MG63 (cell line): ENCODE measurements at regions not wholly inside any gene's neighbourhood (a gene's known extent, or its start where the extent isn't known, plus 50 kb on each side); places are given as distances from the start of the nearest gene placed in this dataset.

Experiments
- DNase-seq: peaks from one replicate; pipeline ENCODE4 v3.0.0-alpha.2; 2020
- H3K27me3 ChIP-seq: fragments of 250-450 bp; sonication (Bioruptor Pico); 2 replicates; pipeline ENCODE4 v1.5.1; 2020; ENCODE audit warnings: mild to moderate bottlenecking, moderate library complexity
- H3K36me3 ChIP-seq: fragments of 250-450 bp; sonication (Bioruptor Pico); 2 replicates; pipeline ENCODE4 v1.5.1; 2020; ENCODE audit warnings: mild to moderate bottlenecking, moderate library complexity
- H3K4me3 ChIP-seq: fragments of 250-450 bp; sonication (Bioruptor Pico); 2 replicates; pipeline ENCODE4 v1.5.1; 2020; ENCODE audit warnings: mild to moderate bottlenecking, moderate library complexity
- H3K9me3 ChIP-seq: fragments of 250-450 bp; sonication (Bioruptor Pico); 2 replicates; pipeline ENCODE4 v1.5.1; 2020; ENCODE audit warnings: mild to moderate bottlenecking, moderate library complexity

DNA sequence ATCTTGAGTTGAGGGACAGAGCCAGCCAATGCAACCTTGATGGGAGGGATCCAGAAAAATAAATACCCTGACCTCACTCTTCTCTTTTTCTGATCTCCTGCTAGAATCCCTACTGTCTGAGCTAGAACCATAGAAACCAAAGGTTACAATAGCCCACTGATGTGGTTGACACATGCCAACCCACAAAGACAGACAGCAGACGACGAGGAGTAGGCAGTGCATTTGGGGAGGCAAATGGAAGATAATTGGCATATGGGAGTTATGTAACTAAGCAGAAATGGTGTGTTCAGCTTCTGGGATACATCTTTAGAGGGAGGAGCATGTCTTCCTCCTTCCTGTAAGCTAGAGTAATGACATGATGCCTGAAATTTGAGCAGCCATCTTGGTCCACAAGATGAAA is 171.7 kb upstream of the FGGY start:
- no peaks in the 10 kb centered on the region; the same call in none of the 2 replicates for H3K36me3 ChIP-seq
- no peaks in the 10 kb centered on the region for H3K27me3 ChIP-seq
- DNase-seq: no peak
- H3K9me3 ChIP-seq: peaks cover 8% of the 10 kb centered on the region
- no peak overlapping the region for H3K4me3 ChIP-seq

DNA sequence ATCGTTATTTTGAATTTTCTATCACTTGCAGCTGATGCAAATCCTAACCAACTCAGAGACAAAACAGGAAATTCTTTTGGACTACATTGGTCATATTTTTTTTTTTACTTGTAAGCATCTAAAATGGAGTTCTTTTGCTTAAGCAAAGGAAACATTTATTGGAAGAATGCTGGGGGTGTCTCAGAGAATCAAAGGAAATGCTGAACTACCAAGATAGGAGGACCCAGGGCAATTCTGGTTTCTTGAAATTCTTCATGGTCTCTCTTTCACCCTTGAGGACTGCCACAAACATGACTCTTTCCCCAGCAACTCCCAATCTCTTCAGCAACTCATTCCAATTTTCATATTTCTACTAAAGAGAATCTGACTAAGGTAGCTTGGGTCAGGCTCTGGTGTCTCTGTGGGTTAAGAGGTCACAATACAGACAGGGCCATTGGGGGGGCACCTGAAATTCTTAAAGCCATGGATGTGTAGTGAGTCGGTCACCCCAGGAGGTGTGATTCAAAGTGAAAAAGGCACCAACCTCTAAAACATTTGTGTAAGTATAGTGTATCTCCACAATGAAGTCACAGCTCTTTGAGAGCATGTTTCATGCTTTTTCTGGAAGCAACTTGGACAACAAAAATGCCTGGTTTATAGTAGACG is 171.1 kb upstream of the FGGY start:
- Histone ChIP-seq H3K27me3 (no peaks in the 10 kb centered on the region), H3K9me3 (peaks cover 8% of the 10 kb centered on the region), H3K4me3 (no peak overlapping the region), H3K36me3 (no peaks in the 10 kb centered on the region; the same call in none of the 2 replicates)
- no peak for DNase-seq

DNA sequence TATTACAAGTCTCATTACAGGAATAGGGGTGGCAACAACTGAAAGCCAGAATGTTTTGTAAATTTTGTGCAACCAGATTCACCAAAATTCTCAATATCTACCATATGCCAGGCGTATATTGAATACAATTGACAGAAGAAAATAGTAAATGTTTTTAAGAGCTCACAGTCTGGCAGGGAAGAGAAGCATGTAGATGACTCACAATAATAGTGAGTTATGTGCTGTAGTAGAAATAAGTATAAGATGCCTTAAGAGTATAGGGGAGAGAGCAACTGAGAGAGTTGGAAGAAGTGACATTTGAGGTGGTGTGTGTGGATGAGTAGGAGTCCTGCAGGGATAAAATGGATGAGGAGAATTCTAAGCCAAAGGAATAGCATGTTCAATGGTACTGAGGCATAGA is 170.5 kb upstream of the FGGY start:
- Histone ChIP-seq H3K9me3 (peaks cover 8% of the 10 kb centered on the region), H3K27me3 (no peaks in the 10 kb centered on the region), H3K36me3 (no peaks in the 10 kb centered on the region; the same call in none of the 2 replicates), H3K4me3 (no peak overlapping the region)
- DNase-seq: no peak

DNA sequence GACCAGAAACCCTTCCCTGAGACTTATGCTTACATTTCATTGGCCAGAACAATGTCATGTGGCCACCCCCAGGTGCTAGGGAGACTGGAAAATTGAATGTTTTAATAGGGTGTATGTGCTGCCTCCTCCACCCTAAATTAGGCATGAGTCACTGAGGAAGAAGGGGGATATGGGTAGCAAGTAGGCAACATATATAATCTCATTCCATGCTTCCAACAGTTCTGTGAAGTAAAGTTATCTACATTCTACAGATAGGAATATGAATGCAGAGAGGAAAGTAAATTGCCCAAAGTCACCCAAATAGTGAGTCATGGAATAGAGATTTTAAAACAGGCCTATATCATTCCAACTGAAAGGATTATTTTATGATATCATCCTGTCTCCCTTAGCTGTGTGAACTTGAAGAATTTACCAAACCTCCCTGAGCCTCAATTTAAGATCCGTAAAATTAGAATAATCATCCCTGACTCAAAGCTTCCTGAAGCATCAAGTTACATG is 168.6 kb upstream of the FGGY start:
- H3K4me3 ChIP-seq: no peak overlapping the region
- no peaks in the 10 kb centered on the region; the same call in none of the 2 replicates for H3K36me3 ChIP-seq
- peak; percentile 62 for DNase-seq
- peaks cover 8% of the 10 kb centered on the region for H3K9me3 ChIP-seq
- no peaks in the 10 kb centered on the region for H3K27me3 ChIP-seq

DNA sequence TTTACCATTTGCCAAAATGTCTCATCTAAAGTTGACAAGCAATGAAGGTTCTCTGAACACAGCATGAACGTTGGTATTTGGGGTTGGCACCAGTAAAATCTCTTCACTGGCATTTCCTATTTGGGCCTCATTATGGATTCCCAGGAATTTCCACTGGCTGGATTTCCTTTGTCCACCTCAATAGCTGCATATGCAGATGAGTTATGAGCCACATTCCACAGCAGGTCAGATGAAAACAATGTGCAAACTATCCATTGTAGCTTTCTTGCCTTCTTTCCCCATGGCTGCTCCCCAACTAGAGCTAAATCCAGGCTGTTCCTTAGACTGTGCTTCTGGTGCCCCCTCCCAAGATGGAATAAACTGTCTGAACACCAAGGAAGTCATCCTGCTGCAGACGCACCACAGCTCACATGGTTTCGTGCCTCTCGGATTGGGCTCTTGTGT is 168.1 kb upstream of the FGGY start:
- H3K36me3 ChIP-seq: peaks cover 3% of the 10 kb centered on the region
- peak; percentile 76 for DNase-seq
- no peak overlapping the region for H3K4me3 ChIP-seq
- H3K27me3 ChIP-seq: no peaks in the 10 kb centered on the region
- peaks cover 8% of the 10 kb centered on the region for H3K9me3 ChIP-seq

DNA sequence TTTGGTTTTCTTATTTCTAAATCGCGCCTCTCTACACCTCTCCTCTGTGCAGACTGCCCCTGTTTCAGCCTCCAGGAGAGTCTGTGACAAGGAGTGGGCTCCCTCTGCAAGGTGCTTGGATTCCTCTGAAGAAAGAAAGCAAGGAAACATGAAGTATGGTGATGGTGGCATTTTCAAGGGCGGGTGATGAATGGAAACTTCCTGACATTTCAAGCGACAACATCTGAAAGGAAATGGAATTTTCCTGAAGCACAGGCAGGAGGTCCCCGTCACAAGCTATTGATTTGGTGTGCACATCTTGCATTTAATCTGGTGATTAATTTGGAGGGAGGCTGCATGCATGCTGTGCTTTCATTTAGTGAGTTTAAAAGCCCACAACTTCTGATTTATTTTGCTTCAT is 164.6 kb upstream of the FGGY start:
- H3K27me3 ChIP-seq: no peaks in the 10 kb centered on the region
- peaks cover 6% of the 10 kb centered on the region for H3K36me3 ChIP-seq
- H3K4me3 ChIP-seq: no peak overlapping the region
- DNase-seq: no peak
- peaks cover 11% of the 10 kb centered on the region for H3K9me3 ChIP-seq

DNA sequence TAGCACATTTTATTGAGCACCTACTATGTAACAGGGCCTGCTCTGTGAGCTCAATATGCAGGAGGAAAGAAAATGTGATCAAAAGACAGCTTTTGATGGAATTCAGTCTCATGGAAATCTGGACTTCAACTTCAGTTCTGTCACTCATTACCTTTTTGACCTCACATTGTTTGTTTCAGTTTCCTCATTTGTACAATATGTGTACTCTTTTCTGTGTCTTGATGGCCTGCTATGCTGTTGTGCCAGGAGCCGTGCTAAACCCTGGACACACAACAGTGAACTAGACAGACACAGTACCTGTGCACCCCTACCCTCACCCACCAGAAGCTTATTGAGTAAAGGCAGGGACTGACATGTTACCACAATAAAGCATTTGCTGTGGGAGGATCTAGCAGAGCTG is 162.9 kb upstream of the FGGY start:
- H3K9me3 ChIP-seq: peaks cover 11% of the 10 kb centered on the region
- no peaks in the 10 kb centered on the region for H3K27me3 ChIP-seq
- DNase-seq: no peak
- peaks cover 6% of the 10 kb centered on the region for H3K36me3 ChIP-seq
- no peak overlapping the region for H3K4me3 ChIP-seq

DNA sequence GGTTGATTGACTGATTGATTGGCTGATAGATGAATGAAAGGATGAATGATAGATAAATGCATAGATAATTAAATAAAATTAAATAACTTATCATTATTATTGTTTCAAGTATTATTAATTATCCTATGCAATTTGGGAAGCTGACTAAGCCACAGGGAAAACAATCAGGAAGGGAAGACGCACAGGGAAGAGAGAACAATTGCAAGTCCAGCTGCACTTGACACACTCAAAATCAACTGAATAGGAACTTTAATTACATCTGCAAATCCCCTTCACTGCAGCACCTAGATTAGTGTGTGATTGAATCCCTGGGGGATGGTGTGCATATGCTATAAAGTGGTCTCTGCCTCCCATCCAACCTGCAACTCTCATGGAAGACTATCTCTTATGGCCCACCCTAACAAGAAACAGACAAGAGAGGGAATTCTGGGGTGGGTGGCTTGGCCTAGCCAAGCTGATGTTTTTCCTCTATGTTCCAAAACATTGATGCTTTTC is 161.1 kb upstream of the FGGY start:
- DNase-seq: no peak

DNA sequence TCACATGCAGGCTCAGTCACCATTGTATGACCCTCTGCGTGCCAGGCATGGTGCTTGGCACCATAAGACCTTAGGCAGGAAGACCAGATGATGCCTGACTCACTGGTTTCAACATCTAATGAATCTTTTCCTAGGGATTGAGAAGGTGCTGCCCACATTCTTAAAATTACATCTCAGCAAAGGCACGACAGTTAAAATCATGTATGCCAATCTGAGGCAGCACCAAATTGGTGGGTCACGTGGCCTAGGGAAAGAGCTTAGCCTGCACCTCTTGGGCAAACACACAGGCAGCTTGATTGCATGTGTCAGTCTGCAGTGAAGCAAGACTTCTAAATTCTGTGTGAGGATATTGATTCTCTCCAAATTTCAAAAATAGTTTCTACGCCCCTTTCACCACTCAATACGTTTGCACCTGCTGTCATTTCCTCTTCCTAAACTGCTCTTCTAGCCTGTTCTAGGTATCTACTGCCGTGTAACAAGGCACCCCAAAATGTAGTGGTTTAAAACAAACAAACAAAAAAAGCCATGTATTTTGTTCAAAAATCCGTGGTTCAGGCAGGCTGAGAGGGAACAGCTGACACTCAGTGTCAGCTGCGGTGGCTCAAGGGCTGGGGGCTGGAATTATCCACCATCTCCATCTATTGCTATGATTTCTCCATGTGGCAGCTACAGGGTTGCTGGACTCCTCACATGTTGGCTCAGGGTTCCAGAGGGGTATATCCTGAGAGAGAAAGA is 160.2 kb upstream of the FGGY start:
- Histone ChIP-seq H3K27me3 (no peaks in the 10 kb centered on the region), H3K9me3 (peaks cover 2% of the 10 kb centered on the region), H3K36me3 (peaks cover 6% of the 10 kb centered on the region; the same call in 1 of the 2 replicates), H3K4me3 (no peak overlapping the region)
- peak; percentile 95 for DNase-seq

More for the DNA sequence above, 161.1 kb upstream of the FGGY start:
- peaks cover 2% of the 10 kb centered on the region for H3K9me3 ChIP-seq
- no peak overlapping the region for H3K4me3 ChIP-seq
- H3K27me3 ChIP-seq: no peaks in the 10 kb centered on the region
- H3K36me3 ChIP-seq: peaks cover 6% of the 10 kb centered on the region

DNA sequence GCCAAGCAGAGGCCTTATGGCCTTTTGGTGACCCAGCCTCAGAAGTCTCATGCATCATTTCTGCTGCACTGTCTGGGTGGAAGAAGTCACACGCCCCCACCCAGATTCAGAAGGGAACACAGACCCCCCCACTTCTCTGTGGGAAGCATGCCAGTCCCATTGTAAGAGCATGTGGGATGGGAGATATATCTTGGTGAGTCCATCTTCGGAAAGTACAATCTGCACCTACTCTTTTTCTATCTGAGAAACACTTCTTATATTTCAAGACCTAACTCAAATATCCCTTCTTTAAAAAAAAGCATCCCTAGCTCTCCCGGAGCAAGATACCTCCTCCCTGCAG is 159.6 kb upstream of the FGGY start:
- no peak for DNase-seq
- H3K4me3 ChIP-seq: no peak overlapping the region
- H3K27me3 ChIP-seq: no peaks in the 10 kb centered on the region
- peaks cover 6% of the 10 kb centered on the region; the same call in 1 of the 2 replicates for H3K36me3 ChIP-seq
- H3K9me3 ChIP-seq: peaks cover 2% of the 10 kb centered on the region

DNA sequence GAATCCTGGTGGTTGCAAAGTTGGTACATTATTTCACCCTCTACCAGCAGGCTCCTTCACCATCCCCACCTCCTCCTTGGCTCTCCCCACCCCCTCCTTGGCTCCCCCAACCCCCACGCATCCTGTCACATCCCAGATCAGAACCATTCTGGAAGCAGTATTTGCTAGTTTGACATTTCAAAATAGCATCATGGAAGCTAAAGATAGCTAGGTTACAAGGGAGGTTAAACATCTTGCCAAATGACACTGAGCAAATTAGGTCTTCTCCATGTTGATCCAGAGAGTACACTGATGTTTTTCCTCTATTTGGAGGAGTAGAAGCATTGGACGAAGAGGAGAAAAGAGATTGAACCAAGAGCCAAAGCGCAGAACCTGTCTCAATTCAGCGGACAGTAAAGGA is 158.9 kb upstream of the FGGY start:
- no peak for DNase-seq
- Histone ChIP-seq H3K4me3 (no peak overlapping the region), H3K9me3 (peaks cover 2% of the 10 kb centered on the region)

DNA sequence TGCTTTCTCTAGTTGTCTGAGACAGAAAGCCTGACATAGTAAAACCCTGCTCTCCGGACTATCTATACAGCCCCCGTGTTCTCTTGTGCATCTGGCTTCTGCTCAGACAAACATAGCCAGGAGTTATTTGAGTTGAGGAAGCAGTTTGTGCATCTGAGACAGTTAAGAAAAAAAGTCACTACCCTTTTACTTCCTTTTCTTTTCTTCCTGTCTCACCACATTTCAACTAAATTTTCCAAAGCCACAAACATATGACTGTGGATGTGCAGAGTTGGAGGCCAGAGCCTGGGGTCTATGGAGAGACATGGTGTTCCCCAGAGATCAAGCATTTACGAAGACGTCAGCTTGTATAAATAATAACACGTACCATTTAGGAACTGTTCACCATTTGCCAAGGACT is 158.5 kb upstream of the FGGY start:
- Histone ChIP-seq H3K9me3 (peaks cover 2% of the 10 kb centered on the region), H3K4me3 (no peak overlapping the region), H3K36me3 (peaks cover 6% of the 10 kb centered on the region; the same call in 1 of the 2 replicates), H3K27me3 (no peaks in the 10 kb centered on the region)
- no peak for DNase-seq

More for the DNA sequence above, 158.9 kb upstream of the FGGY start:
- H3K36me3 ChIP-seq: peaks cover 6% of the 10 kb centered on the region; the same call in 1 of the 2 replicates
- H3K27me3 ChIP-seq: no peaks in the 10 kb centered on the region

DNA sequence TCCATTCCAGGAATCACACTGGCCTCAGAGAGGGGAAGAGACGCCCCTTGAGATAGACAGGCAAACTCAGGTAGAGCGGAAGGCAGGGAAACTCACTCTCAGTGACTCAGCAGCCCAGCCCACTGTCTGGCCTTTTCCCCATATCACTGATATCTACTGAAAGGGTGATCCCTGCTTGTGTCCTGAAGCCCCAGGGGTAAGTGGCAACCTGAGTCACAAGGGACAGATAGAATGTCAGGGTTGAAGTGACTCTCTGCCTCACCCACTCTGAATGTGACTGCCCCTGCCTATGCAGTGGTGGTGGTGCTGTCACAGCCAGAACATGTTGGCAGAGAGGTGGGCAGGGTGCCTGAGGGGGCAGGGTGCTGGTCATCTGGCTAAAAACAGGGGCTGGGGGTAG is 157.5 kb upstream of the FGGY start:
- peaks cover 2% of the 10 kb centered on the region; the same call in 1 of the 2 replicates for H3K9me3 ChIP-seq

DNA sequence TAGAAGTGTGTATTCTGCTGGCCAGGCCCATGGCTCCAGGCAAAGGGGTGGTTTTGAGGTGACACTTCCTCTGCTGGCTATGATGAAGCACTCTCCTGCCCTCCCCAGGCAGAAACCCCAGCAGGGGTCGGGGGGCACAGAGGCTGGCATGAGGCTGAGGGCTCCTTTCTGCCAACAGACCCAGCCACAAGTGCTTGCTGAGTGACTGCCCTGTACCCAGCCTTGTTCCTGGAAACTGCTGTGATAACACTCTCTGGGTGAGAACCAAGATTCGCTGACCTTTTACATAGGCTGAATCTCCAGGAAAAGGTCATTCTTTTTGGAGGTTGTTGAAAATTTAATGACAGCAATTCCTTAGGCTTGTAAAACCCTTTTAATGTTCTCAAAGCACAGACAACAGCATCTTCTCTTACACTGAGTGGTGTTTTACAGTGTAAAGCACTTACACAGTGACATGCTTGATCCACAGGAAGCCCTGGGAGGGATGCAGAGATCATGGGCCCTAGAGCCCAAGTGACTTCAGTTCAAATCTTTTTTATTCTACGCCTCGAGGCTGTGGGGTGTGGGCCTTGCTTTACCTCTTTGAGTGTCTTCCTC is 155.5 kb upstream of the FGGY start:
- Histone ChIP-seq H3K27me3 (no peaks in the 10 kb centered on the region), H3K36me3 (no peaks in the 10 kb centered on the region), H3K4me3 (no peak overlapping the region), H3K9me3 (no peaks in the 10 kb centered on the region)
- DNase-seq: no peak

More for the DNA sequence above, 157.5 kb upstream of the FGGY start:
- Histone ChIP-seq H3K4me3 (no peak overlapping the region), H3K27me3 (no peaks in the 10 kb centered on the region), H3K36me3 (no peaks in the 10 kb centered on the region)
- peak; percentile 23 for DNase-seq

DNA sequence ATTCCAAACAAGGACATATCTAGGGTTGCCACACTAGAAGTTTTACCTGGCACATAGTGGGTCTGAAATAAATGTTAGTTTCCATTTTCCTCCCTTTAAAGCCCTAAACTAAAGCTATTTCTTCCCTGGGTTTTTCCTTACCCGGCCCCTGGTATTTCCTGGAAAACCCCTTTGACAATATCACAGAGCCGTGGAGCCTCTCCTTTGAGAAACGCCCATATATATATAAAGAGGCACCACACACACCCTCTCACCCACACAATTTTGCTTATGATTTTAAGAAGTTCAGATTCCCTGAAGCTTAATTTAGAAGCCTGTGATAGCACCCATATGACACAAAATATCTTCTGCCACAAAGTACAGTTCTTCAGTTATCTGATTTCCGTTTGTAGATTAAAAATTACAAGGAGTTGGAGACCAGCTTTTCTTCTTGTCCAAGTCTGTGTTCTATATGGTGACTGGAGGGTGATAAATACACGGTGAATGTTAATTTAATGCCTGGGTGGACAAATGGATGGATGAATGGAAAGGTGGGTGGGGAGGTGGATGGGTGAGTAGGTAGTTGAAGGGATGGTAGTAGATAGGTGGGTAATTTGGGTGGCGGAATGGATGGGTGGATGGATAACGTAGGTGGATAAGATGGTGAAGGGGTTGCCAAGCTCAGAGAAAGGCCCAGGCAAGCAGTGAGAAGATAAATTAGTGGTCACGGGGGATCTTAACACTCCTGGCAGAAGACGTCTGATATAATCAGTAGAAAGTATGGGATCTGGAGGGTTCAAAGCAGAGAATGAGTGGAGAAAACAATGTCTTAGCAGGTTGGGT is 154.4 kb upstream of the FGGY start:
- H3K36me3 ChIP-seq: no peaks in the 10 kb centered on the region
- no peaks in the 10 kb centered on the region for H3K27me3 ChIP-seq
- DNase-seq: no peak
- H3K4me3 ChIP-seq: no peak overlapping the region
- H3K9me3 ChIP-seq: no peaks in the 10 kb centered on the region

DNA sequence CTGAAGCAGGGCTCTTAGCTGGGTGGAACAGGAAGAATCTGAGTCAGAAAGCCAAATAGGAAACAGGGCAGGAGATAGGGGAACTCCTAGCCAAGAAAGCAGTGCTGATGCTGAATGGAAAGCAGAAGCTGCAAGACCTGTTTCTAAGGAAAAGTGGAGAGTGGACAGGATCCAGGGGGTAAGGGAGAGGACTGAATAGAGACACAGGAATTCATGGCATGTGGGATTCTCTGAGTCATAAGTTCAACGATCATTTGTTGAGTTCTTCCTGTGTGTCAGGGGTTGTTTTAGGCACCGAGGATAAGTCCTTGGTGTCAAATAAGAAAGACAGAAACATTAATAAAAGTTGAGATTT is 153.8 kb upstream of the FGGY start:
- no peaks in the 10 kb centered on the region for H3K9me3 ChIP-seq
- no peaks in the 10 kb centered on the region for H3K27me3 ChIP-seq
- H3K36me3 ChIP-seq: no peaks in the 10 kb centered on the region
- H3K4me3 ChIP-seq: no peak overlapping the region
- DNase-seq: peak; percentile 86
